B cell (primary cell): ENCODE measurements at regions not wholly inside any gene's neighbourhood (a gene's known extent, or its start where the extent isn't known, plus 50 kb on each side); places are given as distances from the start of the nearest gene placed in this dataset.

Experiments
- ATAC-seq: fragments of 200-7000 bp; cut with Tn5 transposase; one replicate; pipeline ENCODE4 v1.10.0; 2021; ENCODE audit warnings: low read depth, mild to moderate bottlenecking, moderate number of reproducible peaks, moderate library complexity
- CTCF ChIA-PET: fragments of 350-600 bp; sonication (Branson Sonifier 250); formaldehyde crosslinking; loops from one replicate; lab custom pipeline; 2021; ENCODE audit warnings: antibody characterized with exemption, inconsistent platforms; lab: Charles Lee
- POLR2A ChIA-PET: fragments of 350-600 bp; sonication (Branson Sonifier 250); formaldehyde crosslinking; loops from one replicate; lab custom pipeline; 2021; ENCODE audit warnings: antibody characterized with exemption; lab: Charles Lee
- DNase-seq: peaks from one replicate; pipeline ENCODE4 v3.0.0; 2013
- H2AFZ ChIP-seq: 2 replicates; pipeline ENCODE4 v1.6.1; 2012; ENCODE audit warnings: mild to moderate bottlenecking, low read depth, low read length; ENCODE audit not compliant: insufficient read depth, poor library complexity, severe bottlenecking
- H3K27ac ChIP-seq, 2 donors: 1 replicate in 1 of 2; 2 replicates in 1 of 2; pipeline ENCODE4 v1.5.1; 2012 to 2013; ENCODE audit warnings: low read length in 2 of 2, mild to moderate bottlenecking in 2 of 2, moderate library complexity in 1 of 2
- H3K27me3 ChIP-seq, 4 experiments: fragments of 200-600 bp in 1 of 4; sonication (generic) in 1 of 4; replicated peaks in 1 of 4; 1 replicate in 2 of 4; 2 replicates in 2 of 4; pipeline versions ENCODE4 v1.6.1 to v1.7.0; 2013 to 2016; ENCODE audit warnings: low read length in 3 of 4, mild to moderate bottlenecking in 2 of 4, mixed read lengths in 1 of 4, moderate library complexity in 1 of 4; ENCODE audit not compliant: insufficient read depth in 4 of 4, control insufficient read depth in 3 of 4; ENCODE audit errors: control extremely low read depth in 1 of 4
- H3K36me3 ChIP-seq, 2 experiments: replicated peaks in 1 of 2; 1 replicate in 1 of 2; 2 replicates in 1 of 2; pipeline versions ENCODE4 v1.6.1 to v1.7.1; 2013; ENCODE audit warnings: low read length in 1 of 2; ENCODE audit not compliant: insufficient read depth in 2 of 2, control insufficient read depth in 1 of 2; ENCODE audit errors: control extremely low read depth in 1 of 2, extremely low read depth in 1 of 2
- H3K4me1 ChIP-seq, 2 donors: fragments of 200-600 bp in 1 of 2; sonication (generic) in 1 of 2; 1 replicate in 1 of 2; 2 replicates in 1 of 2; pipeline versions ENCODE4 v1.5.1 to v1.6.1; 2013 to 2017; ENCODE audit warnings: low read length in 2 of 2; ENCODE audit not compliant: control insufficient read depth in 2 of 2, insufficient read depth in 2 of 2
- H3K4me2 ChIP-seq: replicated peaks from 2 replicates; pipeline ENCODE3; 2012; ENCODE audit warnings: mild to moderate bottlenecking, low read depth, low read length; ENCODE audit not compliant: poor library complexity, severe bottlenecking
- H3K4me3 ChIP-seq, 5 experiments: fragments of 200-600 bp in 1 of 5; sonication (generic) in 1 of 5; 1 replicate in 3 of 5; 2 replicates in 2 of 5; pipeline versions ENCODE4 v1.5.1 to v1.7.0; 2011 to 2016; ENCODE audit warnings: low read length in 4 of 5, mild to moderate bottlenecking in 4 of 5, low read depth in 2 of 5, control low read depth in 1 of 5, moderate library complexity in 1 of 5; ENCODE audit not compliant: insufficient read depth in 1 of 5; ENCODE audit errors: control extremely low read depth in 1 of 5, extremely low read depth in 1 of 5
- H3K79me2 ChIP-seq: fragments of 200-600 bp; sonication (generic); one replicate; pipeline ENCODE4 v1.6.0; 2016; ENCODE audit warnings: low read length; ENCODE audit not compliant: control insufficient read depth, insufficient read depth
- H3K9ac ChIP-seq: fragments of 200-600 bp; sonication (generic); 2 replicates; pipeline ENCODE4 v1.6.1; 2017; ENCODE audit warnings: mild to moderate bottlenecking, low read length, moderate library complexity
- H3K9me3 ChIP-seq, 3 donors: one replicate each; pipeline versions ENCODE4 v1.6.1 to v1.7.1; 2013; ENCODE audit warnings: low read length in 2 of 3; ENCODE audit not compliant: control insufficient read depth in 2 of 3, insufficient read depth in 1 of 3; ENCODE audit errors: control extremely low read depth in 1 of 3
- H4K20me1 ChIP-seq: 2 replicates; pipeline ENCODE4 v1.6.0; 2012; ENCODE audit warnings: mild to moderate bottlenecking, low read length; ENCODE audit not compliant: insufficient read depth, control insufficient read depth, poor library complexity, severe bottlenecking
- H3K27ac Mint-ChIP-seq: one replicate; pipeline ENCODE4 v1.8.0; 2021; ENCODE audit warnings: mixed read lengths
- H3K27me3 Mint-ChIP-seq: one replicate; pipeline ENCODE4 v1.8.0; 2021; ENCODE audit warnings: mixed read lengths
- H3K4me1 Mint-ChIP-seq: one replicate; pipeline ENCODE4 v1.8.0; 2021; ENCODE audit warnings: mixed read lengths
- H3K4me3 Mint-ChIP-seq: one replicate; pipeline ENCODE4 v1.8.0; 2021; ENCODE audit warnings: mixed read lengths
- H3K9me3 Mint-ChIP-seq: one replicate; pipeline ENCODE4 v1.8.0; 2022; ENCODE audit warnings: mixed read lengths; ENCODE audit not compliant: insufficient read depth
- EZH2 ChIP-seq: IDR thresholded peaks from 2 replicates; pipeline ENCODE4 v1.6.1; 2012; ENCODE audit warnings: borderline replicate concordance, low read depth, mild to moderate bottlenecking, moderate library complexity, low read length; ENCODE audit not compliant: insufficient read depth, poor library complexity, severe bottlenecking
- WGBS: methylation state at CpG from one replicate; pipeline ENCODE4 v1.1.5; 2013; ENCODE audit warnings: missing lambda C conversion rate; ENCODE audit not compliant: insufficient coverage; 5-methylcytosine and 5-hydroxymethylcytosine counted together
- intact Hi-C: fragments of 100-400 bp; cut with micrococcal nuclease; formaldehyde crosslinking; loops from one replicate; pipeline ENCODE4 v1.10.0; 2022
- TF ChIP-seq, protein P1 (sequence below): fragments of 200-600 bp; IDR thresholded peaks from one replicate; pipeline ENCODE4 v1.8.0; 2022; ENCODE audit warnings: antibody characterized with exemption, mild to moderate bottlenecking

DNA sequence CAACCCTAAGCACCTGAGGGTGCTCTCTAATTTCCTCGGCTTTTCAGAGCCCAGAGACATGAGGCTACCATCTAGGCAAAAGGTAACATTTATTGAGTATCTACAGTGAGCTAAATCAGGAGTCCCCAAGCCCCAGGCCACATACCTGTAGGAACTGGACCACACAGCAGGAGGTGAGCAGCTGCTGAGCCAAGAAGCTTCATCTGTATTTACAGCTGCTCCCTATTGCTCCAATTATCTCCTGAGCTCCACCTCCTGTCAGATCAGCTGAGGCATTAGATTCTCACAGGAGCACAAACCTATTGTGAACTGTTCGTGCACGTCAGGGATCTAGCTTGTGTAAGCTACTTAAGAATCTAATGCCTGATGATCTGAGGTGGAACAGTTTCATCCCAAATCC is 70.2 kb downstream of the RND3 start:
- H3K4me3 ChIP-seq = no peak overlapping the region
- no peak overlapping the region for H3K4me3 Mint-ChIP-seq
- intact Hi-C loops = no loop called here
- 100% methylated on average over 2 of the region's 3 CpGs for WGBS
- peaks cover 0 to 8% (median 0%) of the 10 kb centered on the region in 3 donors for H3K9me3 ChIP-seq
- TF ChIP-seq EZH2 = no peak
- TF ChIP-seq, protein P1, sequence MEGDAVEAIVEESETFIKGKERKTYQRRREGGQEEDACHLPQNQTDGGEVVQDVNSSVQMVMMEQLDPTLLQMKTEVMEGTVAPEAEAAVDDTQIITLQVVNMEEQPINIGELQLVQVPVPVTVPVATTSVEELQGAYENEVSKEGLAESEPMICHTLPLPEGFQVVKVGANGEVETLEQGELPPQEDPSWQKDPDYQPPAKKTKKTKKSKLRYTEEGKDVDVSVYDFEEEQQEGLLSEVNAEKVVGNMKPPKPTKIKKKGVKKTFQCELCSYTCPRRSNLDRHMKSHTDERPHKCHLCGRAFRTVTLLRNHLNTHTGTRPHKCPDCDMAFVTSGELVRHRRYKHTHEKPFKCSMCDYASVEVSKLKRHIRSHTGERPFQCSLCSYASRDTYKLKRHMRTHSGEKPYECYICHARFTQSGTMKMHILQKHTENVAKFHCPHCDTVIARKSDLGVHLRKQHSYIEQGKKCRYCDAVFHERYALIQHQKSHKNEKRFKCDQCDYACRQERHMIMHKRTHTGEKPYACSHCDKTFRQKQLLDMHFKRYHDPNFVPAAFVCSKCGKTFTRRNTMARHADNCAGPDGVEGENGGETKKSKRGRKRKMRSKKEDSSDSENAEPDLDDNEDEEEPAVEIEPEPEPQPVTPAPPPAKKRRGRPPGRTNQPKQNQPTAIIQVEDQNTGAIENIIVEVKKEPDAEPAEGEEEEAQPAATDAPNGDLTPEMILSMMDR = no peak
- DNase-seq = no peak
- H3K27ac ChIP-seq = no peak overlapping the region
- no peak overlapping the region for H3K27ac Mint-ChIP-seq
- H3K9me3 Mint-ChIP-seq = peaks cover 4% of the 10 kb centered on the region
- no peaks in the 10 kb centered on the region for H3K27me3 ChIP-seq
- no peaks in the 10 kb centered on the region for H3K27me3 Mint-ChIP-seq
- H4K20me1 ChIP-seq = no peaks in the 10 kb centered on the region
- no peaks in the 10 kb centered on the region for H3K4me1 Mint-ChIP-seq
- no peaks in the 10 kb centered on the region for H3K4me1 ChIP-seq
- CTCF ChIA-PET = no interaction called here
- H3K9ac ChIP-seq = no peak overlapping the region
- POLR2A ChIA-PET = no interaction called here
- no peaks in the 10 kb centered on the region for H3K36me3 ChIP-seq
- H3K79me2 ChIP-seq = no peaks in the 10 kb centered on the region
- H2AFZ ChIP-seq = no peak overlapping the region
- H3K4me2 ChIP-seq = no peak overlapping the region
- no peak for ATAC-seq

DNA sequence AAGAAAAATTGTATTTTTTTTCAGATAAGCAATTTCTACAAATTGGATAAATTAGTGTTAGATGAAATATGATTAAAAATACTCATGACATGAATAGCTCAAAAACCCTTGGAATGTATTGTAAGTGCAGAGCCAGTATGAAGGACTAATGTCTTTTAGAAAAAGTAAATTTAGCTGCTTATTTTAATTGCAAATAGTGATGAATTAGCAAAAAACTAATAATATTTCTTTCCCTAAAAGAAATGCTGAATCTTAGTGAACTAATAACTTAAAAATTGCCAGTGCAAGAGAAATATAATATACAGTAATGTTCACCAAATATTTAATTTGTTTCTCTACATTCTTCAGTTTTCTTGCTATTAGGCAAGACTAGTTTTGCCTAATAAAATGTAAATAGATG is 72.4 kb downstream of the RND3 start:
- no peaks in the 10 kb centered on the region for H3K79me2 ChIP-seq
- ATAC-seq = no peak
- TF ChIP-seq, protein P1 = no peak
- no peak for TF ChIP-seq EZH2
- intact Hi-C loops = no loop called here
- H3K4me2 ChIP-seq = no peak overlapping the region
- H3K9me3 ChIP-seq = peaks cover 0 to 8% (median 0%) of the 10 kb centered on the region in 3 donors
- H3K9me3 Mint-ChIP-seq = peaks cover 1% of the 10 kb centered on the region
- ChIA-PET CTCF (no interaction called here), POLR2A (no interaction called here)
- H3K27me3 Mint-ChIP-seq = no peaks in the 10 kb centered on the region
- no peaks in the 10 kb centered on the region for H3K4me1 ChIP-seq
- H3K4me3 Mint-ChIP-seq = no peak overlapping the region
- no peak overlapping the region for H3K9ac ChIP-seq
- no peaks in the 10 kb centered on the region for H3K4me1 Mint-ChIP-seq
- H3K36me3 ChIP-seq = no peaks in the 10 kb centered on the region
- no peak overlapping the region for H3K27ac Mint-ChIP-seq
- no peaks in the 10 kb centered on the region for H4K20me1 ChIP-seq
- no peak for DNase-seq
- H3K4me3 ChIP-seq = no peak overlapping the region
- H3K27me3 ChIP-seq = no peaks in the 10 kb centered on the region
- no peak overlapping the region for H2AFZ ChIP-seq
- H3K27ac ChIP-seq = no peak overlapping the region
